Islet precursor cell (in vitro differentiated cells): ENCODE measurements at regions not wholly inside any gene's neighbourhood (a gene's known extent, or its start where the extent isn't known, plus 50 kb on each side); places are given as distances from the start of the nearest gene placed in this dataset.

Experiments
- DNase-seq: peaks from one replicate; pipeline ENCODE4 v3.0.0-alpha.2; 2018

GRCh38 chr7:35581605-35582210 lies 113.2 kb downstream of the HERPUD2 start:
- no peak for DNase-seq

DNA sequence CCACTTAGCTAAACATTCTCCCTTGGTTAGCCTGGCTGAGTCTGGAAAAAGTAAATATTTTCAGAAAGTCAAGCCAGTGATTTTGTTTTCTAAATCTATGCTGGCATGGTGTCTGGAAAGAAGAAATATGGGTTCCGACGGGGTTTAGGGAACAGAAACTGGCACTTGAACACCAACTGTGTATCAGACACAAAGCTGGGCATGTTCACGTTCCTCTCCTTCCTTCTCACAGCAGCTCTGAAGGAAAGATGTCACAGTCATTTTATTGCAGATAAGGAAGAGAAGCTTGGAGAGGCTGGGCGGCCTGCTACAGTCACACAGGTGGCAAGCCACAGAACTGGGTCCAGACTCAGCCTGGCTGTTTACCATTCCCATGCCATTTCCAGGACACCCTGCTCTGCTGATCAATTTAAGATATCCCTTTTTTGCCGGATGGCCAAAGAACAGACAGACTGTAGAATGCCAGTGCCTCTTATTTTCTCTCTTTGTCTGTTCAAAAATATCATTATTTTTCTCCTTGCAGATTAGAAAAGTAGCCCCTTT lies 118.8 kb downstream of the HERPUD2 start:
- DNase-seq = no peak

GRCh38 chr7:35571611-35572240 lies 123.2 kb downstream of the HERPUD2 start:
- no peak for DNase-seq

DNA sequence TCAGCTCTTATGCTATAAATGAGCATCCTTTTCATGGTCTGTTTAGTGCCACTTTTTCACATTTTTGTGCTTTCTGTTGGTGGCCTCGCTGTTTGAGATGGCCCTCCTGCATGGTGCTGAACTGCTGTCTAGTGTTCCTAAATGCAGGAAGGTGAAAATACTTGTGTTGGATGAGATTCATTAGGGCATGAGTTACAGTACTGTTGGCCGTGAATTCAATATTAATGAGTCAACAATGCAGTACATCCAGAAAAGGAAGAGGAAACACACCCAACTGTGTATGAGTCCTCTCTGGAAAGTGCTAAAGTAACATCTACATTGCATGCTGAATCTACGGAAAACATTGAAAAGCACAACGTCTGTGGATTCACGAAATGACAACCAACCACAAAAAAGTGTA lies 124.0 kb downstream of the HERPUD2 start:
- no peak for DNase-seq

DNA sequence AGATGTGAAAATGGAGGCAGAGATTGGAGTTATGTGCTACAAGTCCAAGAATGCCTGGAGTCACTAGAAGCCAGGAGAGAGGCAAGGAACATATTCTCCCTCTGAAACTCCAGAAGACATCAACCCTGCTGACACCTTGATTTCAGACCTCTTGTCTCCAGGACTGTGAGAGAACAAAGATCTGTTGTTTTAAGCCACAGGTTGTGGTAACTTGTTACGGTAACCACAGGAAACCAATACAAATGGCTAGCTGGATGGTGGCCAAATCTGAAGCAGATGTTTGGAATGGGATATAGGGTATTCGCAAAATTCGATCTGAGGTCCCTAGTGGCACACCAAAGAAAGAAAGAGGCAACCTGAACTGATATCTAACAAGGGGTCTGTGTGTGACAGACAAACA lies 129.0 kb downstream of the HERPUD2 start:
- no peak for DNase-seq

GRCh38 chr7:35558841-35559240 lies 136.1 kb downstream of the HERPUD2 start:
- DNase-seq = no peak

DNA sequence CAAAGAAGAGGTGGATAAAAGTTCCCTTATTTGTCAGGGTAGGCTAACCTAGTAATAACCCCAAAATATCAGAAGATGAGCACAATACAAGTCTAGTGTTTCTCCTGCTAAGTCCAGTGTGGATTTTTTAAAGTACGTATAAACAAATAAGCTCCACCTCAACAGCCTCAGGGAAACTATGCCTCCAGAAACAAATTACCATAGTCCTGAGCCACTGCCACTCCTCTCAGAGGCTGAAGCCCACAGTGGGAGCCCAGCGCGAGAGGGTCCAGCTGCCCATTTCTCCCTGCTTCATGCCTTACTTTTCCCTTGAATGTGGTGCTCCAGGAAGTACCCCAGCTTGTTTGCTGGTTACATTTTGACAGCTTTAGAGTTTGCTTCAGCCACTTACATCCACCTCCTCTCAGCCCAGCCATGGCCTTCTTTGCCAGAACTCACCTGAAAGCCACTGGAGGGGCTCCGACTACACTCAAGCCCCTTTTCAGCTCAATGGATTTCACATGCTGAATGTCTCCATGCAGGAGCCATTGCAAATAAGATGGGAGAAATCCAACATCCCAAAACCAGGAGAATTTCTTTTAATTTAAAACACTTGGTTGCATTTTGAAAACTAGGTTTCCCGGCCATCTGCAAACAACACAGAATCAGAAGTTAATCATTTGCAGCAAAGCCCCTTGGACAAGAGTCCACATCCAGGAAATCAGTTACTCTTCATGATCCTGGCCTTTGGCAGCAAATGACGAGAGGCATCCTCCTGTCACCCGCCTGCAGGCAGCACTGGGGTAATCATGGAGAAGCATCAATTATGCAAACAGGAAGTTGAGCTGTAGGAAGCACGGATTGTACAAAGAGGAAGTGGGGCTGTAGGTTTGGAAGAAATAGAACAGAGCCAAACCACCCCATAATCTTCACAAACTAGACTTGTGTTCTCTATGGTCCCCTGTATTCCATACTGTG lies 138.1 kb downstream of the HERPUD2 start:
- DNase-seq = no peak

DNA sequence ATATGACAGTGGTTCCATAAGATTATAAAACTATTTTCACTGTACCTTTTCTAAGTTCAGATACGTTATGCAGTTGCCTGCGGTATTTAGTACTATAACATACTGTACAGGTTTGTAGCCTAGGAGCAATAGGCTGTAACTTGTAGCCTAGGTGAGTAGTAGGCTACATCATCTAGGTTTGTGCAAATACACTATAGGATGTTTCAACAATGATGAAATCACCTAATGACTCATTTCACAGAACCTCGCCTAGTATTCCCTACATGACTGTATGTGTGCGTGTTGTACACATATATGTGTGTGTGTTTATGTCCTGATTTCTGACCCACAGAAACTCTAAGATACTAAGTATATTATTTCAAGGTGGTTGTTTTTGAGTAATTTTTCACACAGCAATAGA lies 139.0 kb downstream of the HERPUD2 start:
- no peak for DNase-seq

DNA sequence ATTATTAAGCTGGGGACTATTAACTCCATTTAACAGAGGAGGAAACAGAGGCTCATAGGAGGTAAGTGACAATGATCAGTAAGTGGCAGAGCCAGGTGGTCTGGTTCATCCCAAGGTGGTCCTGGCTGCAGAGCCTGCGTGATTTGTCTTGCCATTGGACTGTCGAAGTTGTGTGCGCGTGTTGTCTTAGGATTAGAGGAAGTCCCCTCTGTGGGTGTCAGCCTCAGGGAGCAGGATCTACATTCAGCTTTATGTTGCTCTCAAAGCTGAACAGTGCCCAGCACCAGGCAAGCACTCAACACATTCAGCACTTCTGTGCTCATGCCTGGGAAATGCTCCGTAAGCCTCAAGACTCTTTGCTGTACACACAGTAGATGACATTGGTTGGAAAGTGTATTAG lies 139.5 kb downstream of the HERPUD2 start:
- peak; percentile 32 for DNase-seq

- DNase-seq = peak; percentile 25
Measured at GRCh38 chr7:35553519-35553918, 141.4 kb downstream of the HERPUD2 start.

- no peak for DNase-seq
Measured at GRCh38 chr7:35552691-35553090, 142.2 kb downstream of the HERPUD2 start.

DNA sequence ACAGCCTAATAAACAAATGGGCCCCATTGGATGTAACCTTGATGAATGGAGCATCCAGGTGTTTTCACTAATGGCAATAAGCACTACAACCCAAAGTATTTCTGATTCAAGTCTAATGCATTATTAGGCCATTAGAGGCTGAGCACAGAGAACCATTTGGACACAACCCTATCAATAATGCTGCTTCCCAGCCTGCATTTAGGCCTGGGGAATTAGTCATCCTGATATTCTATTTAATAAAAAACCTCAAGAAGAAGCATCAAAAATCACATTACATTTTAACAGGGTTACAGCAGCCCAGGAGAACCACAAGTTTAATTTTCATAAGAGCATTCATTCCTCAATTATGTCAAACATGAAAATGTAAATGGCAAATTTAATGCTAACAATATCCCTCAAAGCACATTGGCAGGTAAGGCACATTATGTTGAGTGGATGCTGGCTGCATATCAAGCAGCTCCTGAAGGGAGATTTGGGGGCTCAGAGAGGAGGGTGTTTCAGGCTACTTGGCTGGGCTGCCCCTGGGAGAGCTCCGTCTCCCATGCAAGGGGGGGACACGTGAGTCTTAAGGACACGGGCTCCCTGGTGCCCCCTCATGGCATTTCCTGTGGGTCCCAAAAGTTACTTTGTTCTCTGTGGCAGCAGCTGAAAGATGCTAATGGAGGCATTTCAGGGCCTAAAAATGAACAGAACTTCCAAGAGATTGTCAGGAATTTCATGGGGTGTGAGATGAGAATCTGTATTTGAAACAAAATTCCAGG lies 143.4 kb downstream of the HERPUD2 start:
- DNase-seq = peak; percentile 24

GRCh38 chr7:35550831-35551230 lies 144.1 kb downstream of the HERPUD2 start:
- peak; percentile 29 for DNase-seq

DNA sequence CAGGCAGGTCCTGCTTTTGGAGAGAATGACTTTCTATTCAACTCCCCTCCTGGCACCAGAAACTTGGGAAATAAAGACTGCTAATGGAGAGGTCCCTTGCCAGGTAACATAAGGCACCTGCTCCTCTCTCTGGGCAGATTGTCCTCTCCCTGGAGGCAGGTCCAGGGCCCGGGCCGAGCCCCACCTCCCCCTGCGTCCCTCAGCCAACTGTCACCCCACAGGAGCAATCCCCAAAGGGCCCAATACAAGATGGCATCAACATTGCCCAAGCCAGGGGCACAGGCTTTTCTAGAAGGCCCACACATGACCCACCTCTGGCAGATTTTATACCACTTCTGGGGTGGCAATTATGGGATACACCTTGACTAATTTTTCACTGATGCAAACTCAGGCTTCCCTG lies 145.2 kb downstream of the HERPUD2 start:
- DNase-seq = peak; percentile 33

GRCh38 chr7:35548291-35548690 lies 146.6 kb downstream of the HERPUD2 start:
- DNase-seq = no peak

GRCh38 chr7:35546691-35547429 lies 148.1 kb downstream of the HERPUD2 start:
- DNase-seq = no peak

- DNase-seq = peak; percentile 25
Measured at GRCh38 chr7:35545831-35546230, 149.1 kb downstream of the HERPUD2 start.

- DNase-seq = peak; percentile 34
Measured at GRCh38 chr7:35544028-35544742, 150.8 kb downstream of the HERPUD2 start.

- peak; percentile 89 for DNase-seq
Measured at GRCh38 chr7:35537067-35538023, 157.6 kb downstream of the HERPUD2 start.

DNA sequence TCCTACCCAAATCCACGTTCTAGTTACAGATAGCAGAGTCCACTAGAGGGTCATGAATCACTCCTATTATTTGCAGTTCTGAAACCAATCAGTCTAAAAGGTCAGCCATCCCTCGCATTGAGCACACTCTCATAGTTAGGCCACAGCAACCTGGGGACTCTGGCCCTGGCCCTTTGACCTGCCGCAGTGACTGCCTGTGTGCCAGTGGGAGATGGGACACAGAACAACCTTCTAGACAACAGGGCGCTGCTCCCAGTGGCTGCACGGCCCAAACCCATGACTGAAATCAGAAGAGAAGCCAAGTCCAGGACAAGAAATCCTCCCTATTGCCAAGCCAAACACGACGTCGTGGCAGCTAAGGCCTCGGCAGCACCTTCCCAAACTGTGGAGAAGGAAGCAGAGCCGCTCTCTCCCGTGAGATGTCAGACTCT lies 158.5 kb downstream of the HERPUD2 start:
- DNase-seq = no peak
